ENCODE measurements at regions not wholly inside any gene's neighbourhood (a gene's known extent, or its start where the extent isn't known, plus 50 kb on each side); places are given as distances from the start of the nearest gene placed in this dataset.

DNA sequence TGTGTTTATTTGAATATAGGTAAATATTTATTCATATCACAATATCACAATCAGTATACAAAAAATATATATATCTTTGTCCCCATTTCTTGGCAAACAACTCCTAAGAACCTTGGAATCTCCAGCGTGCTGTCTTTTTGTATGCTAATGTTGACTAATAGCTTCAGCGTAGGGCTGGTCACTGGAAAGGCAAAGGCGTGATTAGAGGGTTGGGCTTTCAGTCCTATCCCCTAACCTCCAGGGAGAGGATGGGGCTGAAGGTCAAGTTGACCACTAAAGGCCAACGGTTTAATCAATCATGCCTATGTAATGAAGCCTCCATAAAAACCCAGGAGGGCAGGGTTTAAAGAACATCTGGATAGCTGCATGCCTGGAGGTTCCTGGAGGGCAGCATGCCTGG is 79.6 kb upstream of the BNC2 start:
- Mint-ChIP-seq H3K36me3 (no peaks in the 10 kb centered on the region), H3K4me1 (no peaks in the 10 kb centered on the region), H3K27me3 (no peaks in the 10 kb centered on the region), H3K4me3 (no peak overlapping the region), H3K27ac (no peak overlapping the region), H3K9me3 (no peaks in the 10 kb centered on the region)
- DNase-seq = no peak

DNA sequence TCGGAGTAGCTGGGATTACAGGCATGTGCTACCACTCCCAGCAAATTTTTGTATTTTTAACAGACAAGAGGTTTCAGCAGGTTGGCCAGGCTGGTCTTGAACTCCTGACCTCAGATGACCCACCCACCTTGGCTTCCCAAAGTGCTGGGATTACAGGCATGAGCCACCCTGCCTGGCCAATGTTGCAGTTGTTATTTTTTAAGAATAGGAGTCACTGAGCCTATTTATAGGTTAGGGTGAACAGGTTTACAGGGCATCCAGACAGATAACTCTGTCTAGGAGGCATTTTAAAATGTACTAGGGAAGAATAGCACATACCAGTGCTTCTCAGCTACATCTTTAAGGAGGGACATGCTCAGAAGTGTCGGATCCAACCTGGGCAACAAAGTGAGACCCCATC is 60.1 kb upstream of the BNC2 start:
- H3K27ac Mint-ChIP-seq = no peak overlapping the region
- no peaks in the 10 kb centered on the region for H3K4me1 Mint-ChIP-seq
- no peaks in the 10 kb centered on the region for H3K27me3 Mint-ChIP-seq
- no peak overlapping the region for H3K4me3 Mint-ChIP-seq
- no peak for DNase-seq
- no peaks in the 10 kb centered on the region for H3K36me3 Mint-ChIP-seq
- H3K9me3 Mint-ChIP-seq = peaks cover 4% of the 10 kb centered on the region

DNA sequence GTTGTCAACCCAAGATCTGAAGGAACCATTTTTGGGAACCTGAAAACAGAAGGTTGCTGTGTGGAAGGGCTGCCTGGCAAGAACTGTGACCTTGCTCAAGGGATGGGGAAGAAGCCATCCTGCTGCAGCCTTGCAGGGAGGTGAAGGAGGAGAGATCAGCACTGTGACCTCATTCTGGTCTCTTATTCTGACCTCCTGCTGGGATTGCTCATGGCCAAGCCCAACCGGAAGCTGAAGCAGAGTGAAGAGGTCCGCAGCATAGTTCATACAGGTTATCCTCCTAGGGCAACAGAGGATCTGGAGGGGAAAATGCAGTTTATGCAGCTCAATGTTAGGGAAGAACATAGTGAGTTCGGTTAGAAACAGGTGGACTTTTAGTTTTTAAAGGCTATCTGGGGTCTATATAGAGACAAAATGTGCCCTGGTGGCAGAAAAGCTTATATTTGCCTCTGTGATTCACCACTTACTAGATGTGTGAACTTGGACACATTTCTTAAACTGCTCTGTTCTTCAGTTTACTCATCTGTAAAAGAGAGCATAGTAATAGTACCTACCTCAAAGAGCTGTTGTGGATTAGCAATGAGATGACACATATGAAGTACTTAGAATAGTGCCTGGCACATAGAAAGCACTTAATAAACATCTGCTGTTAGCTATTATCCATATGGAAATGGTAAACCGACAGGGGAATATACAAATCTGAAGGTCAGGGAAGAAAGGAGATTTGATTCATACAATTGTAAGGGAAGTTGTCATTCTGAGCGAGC is 57.9 kb upstream of the BNC2 start:
- Mint-ChIP-seq H3K4me1 (no peaks in the 10 kb centered on the region), H3K36me3 (no peaks in the 10 kb centered on the region), H3K27ac (no peak overlapping the region), H3K4me3 (no peak overlapping the region), H3K9me3 (no peaks in the 10 kb centered on the region), H3K27me3 (no peaks in the 10 kb centered on the region)
- DNase-seq = no peak

DNA sequence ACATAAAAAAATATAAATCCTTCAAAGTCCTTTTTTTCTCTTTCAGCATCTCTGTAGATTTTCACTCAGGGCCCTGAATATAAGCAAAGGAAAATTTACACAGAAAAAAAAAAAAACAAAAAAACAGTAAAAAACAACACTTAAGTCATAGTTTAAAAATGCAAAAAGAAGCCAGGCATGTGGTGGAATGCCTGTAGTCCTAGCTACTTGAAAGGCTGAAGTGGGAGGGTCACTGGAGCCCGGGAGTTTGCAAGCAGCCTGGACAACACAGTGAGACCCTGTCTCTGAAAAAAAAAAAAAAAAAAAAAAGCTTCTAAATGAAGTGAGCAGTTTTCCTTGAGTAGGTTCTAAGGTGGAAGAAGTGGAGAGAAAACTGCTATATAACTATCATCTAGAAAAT is 55.0 kb upstream of the BNC2 start:
- Mint-ChIP-seq H3K36me3 (no peaks in the 10 kb centered on the region), H3K4me3 (no peak overlapping the region), H3K27ac (no peak overlapping the region), H3K9me3 (no peaks in the 10 kb centered on the region), H3K4me1 (no peaks in the 10 kb centered on the region), H3K27me3 (no peaks in the 10 kb centered on the region)
- DNase-seq = no peak

DNA sequence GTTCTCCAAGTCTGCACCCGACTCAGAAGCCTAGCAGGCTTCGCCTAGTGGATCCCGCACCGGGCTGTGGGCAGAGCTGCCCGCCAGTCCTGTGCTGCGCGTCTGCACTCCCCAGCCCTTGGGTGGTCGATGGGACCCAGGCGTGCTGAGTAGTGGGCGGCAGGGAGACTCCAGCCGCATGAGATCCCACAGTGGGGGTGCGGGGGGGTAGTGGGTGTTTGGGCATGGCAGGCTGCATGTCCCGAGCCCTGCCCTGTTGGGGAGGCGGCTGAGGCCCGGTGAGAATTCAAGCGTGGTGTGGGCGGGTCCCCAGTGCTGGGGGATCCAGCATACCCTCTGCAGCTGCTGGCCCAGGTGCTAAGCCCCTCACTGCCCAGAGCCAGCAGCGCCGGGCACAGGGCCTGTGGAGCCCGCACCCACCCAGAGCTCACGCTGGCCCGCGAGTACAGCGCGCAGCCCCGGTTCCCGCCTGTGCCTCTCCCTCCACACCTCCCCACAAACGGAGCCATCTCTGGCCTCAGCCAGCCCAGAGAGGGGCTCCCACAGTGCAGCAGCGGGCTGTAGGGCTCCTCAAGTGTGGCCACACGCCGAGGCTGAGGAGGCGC is 53.9 kb upstream of the BNC2 start:
- Mint-ChIP-seq H3K9me3 (no peaks in the 10 kb centered on the region), H3K27me3 (no peaks in the 10 kb centered on the region), H3K36me3 (no peaks in the 10 kb centered on the region), H3K4me1 (no peaks in the 10 kb centered on the region), H3K27ac (no peak overlapping the region), H3K4me3 (no peak overlapping the region)
- DNase-seq = no peak

DNA sequence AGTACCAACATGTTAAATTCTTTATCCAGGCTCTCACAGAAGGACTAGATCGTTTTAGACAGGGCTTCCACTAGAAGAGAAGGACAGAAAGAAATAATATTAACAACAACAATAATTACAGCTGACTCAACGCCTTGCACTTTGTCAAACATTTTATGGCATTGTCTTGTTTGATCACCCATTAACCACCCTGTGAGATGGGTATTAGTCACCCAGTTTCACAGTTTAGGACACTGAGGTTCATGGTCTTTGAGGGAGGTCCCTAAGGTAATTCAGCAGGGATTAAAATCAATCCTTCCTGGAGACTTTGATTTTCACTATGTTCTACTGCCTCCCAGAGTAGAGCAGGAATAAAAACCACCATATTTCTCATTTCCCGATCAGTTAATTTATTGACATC is 51.4 kb upstream of the BNC2 start:
- Mint-ChIP-seq H3K36me3 (no peaks in the 10 kb centered on the region), H3K4me3 (no peak overlapping the region), H3K27me3 (no peaks in the 10 kb centered on the region), H3K27ac (no peak overlapping the region), H3K9me3 (no peaks in the 10 kb centered on the region), H3K4me1 (no peaks in the 10 kb centered on the region)
- no peak for DNase-seq

All from activated naive CD8-positive, alpha-beta T cell treated with anti-CD3 and anti-CD28 coated beads for 36 hours (primary cell).